ENCODE measurements at regions not wholly inside any gene's neighbourhood (a gene's known extent, or its start where the extent isn't known, plus 50 kb on each side); places are given as distances from the start of the nearest gene placed in this dataset.

- TF ChIP-seq CTCF (IDR thresholded peaks at IDR 0.05; ENCODE audit: control extremely low read depth, extremely low read depth, low read depth, missing control alignments): no peak
- ChIA-PET POLR2A (no interaction called here), CTCF (no interaction called here)
- no peak for DNase-seq (ENCODE audit: extremely low spot score)
Measured at GRCh38 chr18:78733762-78734613, 245.6 kb upstream of the SALL3 start.

- POLR2A ChIA-PET: no interaction called here
- CTCF ChIA-PET: no interaction called here
- TF ChIP-seq CTCF (IDR thresholded peaks at IDR 0.05; ENCODE audit: control extremely low read depth, extremely low read depth, low read depth, missing control alignments): no peak
- DNase-seq (ENCODE audit: extremely low spot score): no peak
Measured at GRCh38 chr18:78734614-78734945, 245.0 kb upstream of the SALL3 start.

GRCh38 chr18:78735131-78736014, 244.2 kb upstream of the SALL3 start:
- POLR2A ChIA-PET: no interaction called here
- CTCF ChIA-PET: no interaction called here
- TF ChIP-seq CTCF (IDR thresholded peaks at IDR 0.05; ENCODE audit: control extremely low read depth, extremely low read depth, low read depth, missing control alignments): no peak
- DNase-seq (ENCODE audit: extremely low spot score): no peak

GRCh38 chr18:78736015-78736690, 243.5 kb upstream of the SALL3 start:
- ChIA-PET CTCF (interaction anchor here (1.3 kb wide), 1 partner anchor 13 kb away, joined by 3 read pairs; no protein-coding TSS in a partner anchor), POLR2A (no interaction called here)
- DNase-seq (ENCODE audit: extremely low spot score): no peak
- no peak for TF ChIP-seq CTCF (IDR thresholded peaks at IDR 0.05; ENCODE audit: control extremely low read depth, extremely low read depth, low read depth, missing control alignments)

- ChIA-PET CTCF (interaction anchor here (1.3 kb wide), 1 partner anchor 14 kb away, joined by 3 read pairs; no protein-coding TSS in a partner anchor), POLR2A (no interaction called here)
- no peak for TF ChIP-seq CTCF (IDR thresholded peaks at IDR 0.05; ENCODE audit: control extremely low read depth, extremely low read depth, low read depth, missing control alignments)
- DNase-seq (ENCODE audit: extremely low spot score): no peak
Measured at GRCh38 chr18:78737006-78737915, 242.4 kb upstream of the SALL3 start.

Data from GM10248 (cell line).